ENCODE measurements at regions not wholly inside any gene's neighbourhood (a gene's known extent, or its start where the extent isn't known, plus 50 kb on each side); places are given as distances from the start of the nearest gene placed in this dataset.

GRCh38 chr12:61098031-61098580 lies 1162.1 kb upstream of the USP15 start:
- TF ChIP-seq OVOL3 (tag by site-specific recombination; IDR thresholded peaks at IDR 0.05) = no peak
- TF ChIP-seq CTCF (tag by site-specific recombination; IDR thresholded peaks at IDR 0.05) = no peak
- no peak for TF ChIP-seq PRDM10 (tag by site-specific recombination; IDR thresholded peaks at IDR 0.05)
- TF ChIP-seq ZNF362 (tag by site-specific recombination; IDR thresholded peaks at IDR 0.05) = no peak
- no peak for TF ChIP-seq ZBTB49 (tag by site-specific recombination; IDR thresholded peaks at IDR 0.05; ENCODE audit: low read depth)
- TF ChIP-seq SP3 (tag by site-specific recombination; IDR thresholded peaks at IDR 0.05) = no peak
- TF ChIP-seq ZNF544 (tag by site-specific recombination; IDR thresholded peaks at IDR 0.05) = no peak
- no peak for TF ChIP-seq KLF9 (tag by site-specific recombination; IDR thresholded peaks at IDR 0.05; ENCODE audit: low read depth)
- TF ChIP-seq ZNF670 (tag by site-specific recombination; IDR thresholded peaks at IDR 0.05; ENCODE audit: low read depth) = no peak

Data from HEK293 (cell line).